ENCODE measurements at regions not wholly inside any gene's neighbourhood (a gene's known extent, or its start where the extent isn't known, plus 50 kb on each side); places are given as distances from the start of the nearest gene placed in this dataset.

- TF ChIP-seq, protein P1, sequence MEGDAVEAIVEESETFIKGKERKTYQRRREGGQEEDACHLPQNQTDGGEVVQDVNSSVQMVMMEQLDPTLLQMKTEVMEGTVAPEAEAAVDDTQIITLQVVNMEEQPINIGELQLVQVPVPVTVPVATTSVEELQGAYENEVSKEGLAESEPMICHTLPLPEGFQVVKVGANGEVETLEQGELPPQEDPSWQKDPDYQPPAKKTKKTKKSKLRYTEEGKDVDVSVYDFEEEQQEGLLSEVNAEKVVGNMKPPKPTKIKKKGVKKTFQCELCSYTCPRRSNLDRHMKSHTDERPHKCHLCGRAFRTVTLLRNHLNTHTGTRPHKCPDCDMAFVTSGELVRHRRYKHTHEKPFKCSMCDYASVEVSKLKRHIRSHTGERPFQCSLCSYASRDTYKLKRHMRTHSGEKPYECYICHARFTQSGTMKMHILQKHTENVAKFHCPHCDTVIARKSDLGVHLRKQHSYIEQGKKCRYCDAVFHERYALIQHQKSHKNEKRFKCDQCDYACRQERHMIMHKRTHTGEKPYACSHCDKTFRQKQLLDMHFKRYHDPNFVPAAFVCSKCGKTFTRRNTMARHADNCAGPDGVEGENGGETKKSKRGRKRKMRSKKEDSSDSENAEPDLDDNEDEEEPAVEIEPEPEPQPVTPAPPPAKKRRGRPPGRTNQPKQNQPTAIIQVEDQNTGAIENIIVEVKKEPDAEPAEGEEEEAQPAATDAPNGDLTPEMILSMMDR (IDR thresholded peaks at IDR 0.05), result no peak
- TF ChIP-seq POLR2A (IDR thresholded peaks at IDR 0.05), result no peak
- TF ChIP-seq POLR2AphosphoS5 (IDR thresholded peaks at IDR 0.05), result no peak
These were observed 240.0 kb upstream of the AMIGO2 start for GRCh38 chr12:47319746-47320145.

Measured in suprapubic skin (tissue), 4 donors.